ENCODE measurements at regions not wholly inside any gene's neighbourhood (a gene's known extent, or its start where the extent isn't known, plus 50 kb on each side); places are given as distances from the start of the nearest gene placed in this dataset.

GRCh38 chr22:48354096-48354495 lies 1473.6 kb downstream of the BRD1 start:
- Histone ChIP-seq H3K27me3 (replicated peaks; ENCODE audit: insufficient read depth, low read length) (no peaks in the 10 kb centered on the region), H3K4me2 (ENCODE audit: low read depth, low read length) (no peak overlapping the region), H3K9ac (ENCODE audit: low read length) (no peak overlapping the region), H3K4me1 (ENCODE audit: low read length) (peaks cover 18% of the 10 kb centered on the region), H3K4me3 (ENCODE audit: low read length) (no peak overlapping the region), H3K79me2 (ENCODE audit: low read length) (no peaks in the 10 kb centered on the region), H3K27ac (ENCODE audit: low read length) (no peak overlapping the region), H2AFZ (ENCODE audit: low read length) (no peak overlapping the region), H3K36me3 (replicated peaks; ENCODE audit: insufficient read depth, low read length) (no peaks in the 10 kb centered on the region), H3K9me2 (replicated peaks; ENCODE audit: insufficient read depth, low read length) (no peaks in the 10 kb centered on the region), H4K20me1 (ENCODE audit: insufficient read depth, low read length) (no peaks in the 10 kb centered on the region), H3K9me3 (replicated peaks; ENCODE audit: insufficient read depth, low read length) (no peaks in the 10 kb centered on the region), H3F3A (ENCODE audit: insufficient read depth, low read length) (no peaks in the 10 kb centered on the region)
- no peak for TF ChIP-seq EZH2 (optimal IDR thresholded peaks at IDR 0.05; ENCODE audit: low read depth, low read length)
- TF ChIP-seq, protein P1, sequence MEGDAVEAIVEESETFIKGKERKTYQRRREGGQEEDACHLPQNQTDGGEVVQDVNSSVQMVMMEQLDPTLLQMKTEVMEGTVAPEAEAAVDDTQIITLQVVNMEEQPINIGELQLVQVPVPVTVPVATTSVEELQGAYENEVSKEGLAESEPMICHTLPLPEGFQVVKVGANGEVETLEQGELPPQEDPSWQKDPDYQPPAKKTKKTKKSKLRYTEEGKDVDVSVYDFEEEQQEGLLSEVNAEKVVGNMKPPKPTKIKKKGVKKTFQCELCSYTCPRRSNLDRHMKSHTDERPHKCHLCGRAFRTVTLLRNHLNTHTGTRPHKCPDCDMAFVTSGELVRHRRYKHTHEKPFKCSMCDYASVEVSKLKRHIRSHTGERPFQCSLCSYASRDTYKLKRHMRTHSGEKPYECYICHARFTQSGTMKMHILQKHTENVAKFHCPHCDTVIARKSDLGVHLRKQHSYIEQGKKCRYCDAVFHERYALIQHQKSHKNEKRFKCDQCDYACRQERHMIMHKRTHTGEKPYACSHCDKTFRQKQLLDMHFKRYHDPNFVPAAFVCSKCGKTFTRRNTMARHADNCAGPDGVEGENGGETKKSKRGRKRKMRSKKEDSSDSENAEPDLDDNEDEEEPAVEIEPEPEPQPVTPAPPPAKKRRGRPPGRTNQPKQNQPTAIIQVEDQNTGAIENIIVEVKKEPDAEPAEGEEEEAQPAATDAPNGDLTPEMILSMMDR (IDR thresholded peaks at IDR 0.05; ENCODE audit: low read length) = no peak
- DNase-seq = no peak

DNA sequence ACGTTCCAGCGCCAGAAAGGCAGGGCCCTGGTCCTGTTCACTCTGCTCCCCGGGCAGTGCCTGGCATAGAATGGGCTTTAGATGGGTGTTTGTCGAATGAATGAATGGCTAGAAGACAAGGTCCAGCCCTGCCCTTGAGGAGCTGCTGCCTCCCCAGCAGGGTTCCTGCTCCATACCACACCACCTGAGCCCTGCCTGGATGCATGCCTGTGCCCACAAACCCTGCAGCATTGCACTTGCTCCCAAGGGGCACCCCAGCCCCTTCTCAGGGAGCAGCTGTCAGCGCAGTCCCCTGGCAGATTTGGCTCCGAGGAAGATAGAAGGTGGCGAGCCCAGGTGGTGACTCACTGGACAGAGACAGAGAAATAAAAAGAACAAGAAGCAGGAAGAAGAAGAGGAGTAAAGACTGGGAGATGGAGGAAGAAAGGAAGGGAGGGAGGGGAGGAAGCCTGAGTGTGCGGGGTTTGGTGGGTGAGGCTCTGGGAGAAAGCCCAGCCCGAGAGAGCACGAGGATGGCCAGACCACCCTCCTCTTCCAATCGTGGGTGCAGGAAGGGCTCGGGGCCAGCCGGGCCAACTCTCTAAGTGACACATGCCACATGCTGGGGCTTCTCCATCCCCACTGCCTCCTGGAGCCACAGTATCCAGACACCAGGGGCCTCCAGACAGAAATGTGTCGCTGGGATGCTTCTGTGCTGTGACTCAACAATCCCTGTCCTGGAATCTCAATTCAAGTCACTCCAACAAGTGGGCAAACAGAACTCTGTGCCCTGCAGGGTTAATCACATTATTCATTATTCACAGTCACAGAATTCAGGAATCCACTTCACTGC lies 1474.3 kb downstream of the BRD1 start:
- no peaks in the 10 kb centered on the region for H4K20me1 ChIP-seq (ENCODE audit: insufficient read depth, low read length)
- no peak overlapping the region for H3K27ac ChIP-seq (ENCODE audit: low read length)
- no peaks in the 10 kb centered on the region for H3F3A ChIP-seq (ENCODE audit: insufficient read depth, low read length)
- no peaks in the 10 kb centered on the region for H3K9me3 ChIP-seq (replicated peaks; ENCODE audit: insufficient read depth, low read length)
- TF ChIP-seq, protein P1 (IDR thresholded peaks at IDR 0.05; ENCODE audit: low read length) = no peak
- TF ChIP-seq EZH2 (optimal IDR thresholded peaks at IDR 0.05; ENCODE audit: low read depth, low read length) (no peak), EZH2phosphoT487 (IDR thresholded peaks at IDR 0.05; ENCODE audit: low read length) (no peak)
- no peaks in the 10 kb centered on the region for H3K36me3 ChIP-seq (replicated peaks; ENCODE audit: insufficient read depth, low read length)
- no peaks in the 10 kb centered on the region for H3K9me2 ChIP-seq (replicated peaks; ENCODE audit: insufficient read depth, low read length)
- no peak for DNase-seq
- H3K9ac ChIP-seq (ENCODE audit: low read length) = no peak overlapping the region
- H2AFZ ChIP-seq (ENCODE audit: low read length) = no peak overlapping the region
- H3K27me3 ChIP-seq (replicated peaks; ENCODE audit: insufficient read depth, low read length) = no peaks in the 10 kb centered on the region
- H3K4me2 ChIP-seq (ENCODE audit: low read depth, low read length) = no peak overlapping the region
- peaks cover 18% of the 10 kb centered on the region for H3K4me1 ChIP-seq (ENCODE audit: low read length)
- H3K79me2 ChIP-seq (ENCODE audit: low read length) = no peaks in the 10 kb centered on the region
- no peak overlapping the region for H3K4me3 ChIP-seq (ENCODE audit: low read length)

GRCh38 chr22:48352086-48352911 lies 1475.4 kb downstream of the BRD1 start:
- no peaks in the 10 kb centered on the region for H3K79me2 ChIP-seq (ENCODE audit: low read length)
- H4K20me1 ChIP-seq (ENCODE audit: insufficient read depth, low read length) = no peaks in the 10 kb centered on the region
- no peaks in the 10 kb centered on the region for H3K9me3 ChIP-seq (replicated peaks; ENCODE audit: insufficient read depth, low read length)
- peak overlapping the region; percentile 35 for H3K4me2 ChIP-seq (ENCODE audit: low read depth, low read length)
- no peaks in the 10 kb centered on the region for H3F3A ChIP-seq (ENCODE audit: insufficient read depth, low read length)
- TF ChIP-seq EZH2phosphoT487 (IDR thresholded peaks at IDR 0.05; ENCODE audit: low read length) (no peak), EZH2 (optimal IDR thresholded peaks at IDR 0.05; ENCODE audit: low read depth, low read length) (no peak)
- peaks cover 18% of the 10 kb centered on the region for H3K4me1 ChIP-seq (ENCODE audit: low read length)
- peak; percentile 70 for DNase-seq
- no peaks in the 10 kb centered on the region for H3K36me3 ChIP-seq (replicated peaks; ENCODE audit: insufficient read depth, low read length)
- H3K9me2 ChIP-seq (replicated peaks; ENCODE audit: insufficient read depth, low read length) = no peaks in the 10 kb centered on the region
- H3K27me3 ChIP-seq (replicated peaks; ENCODE audit: insufficient read depth, low read length) = no peaks in the 10 kb centered on the region
- no peak overlapping the region for H3K9ac ChIP-seq (ENCODE audit: low read length)
- H3K4me3 ChIP-seq (ENCODE audit: low read length) = no peak overlapping the region; the same call in 1 of the 2 replicates
- peak overlapping the region; percentile 36; the same call in 1 of the 2 replicates for H3K27ac ChIP-seq (ENCODE audit: low read length)
- peak overlapping the region; percentile 24 for H2AFZ ChIP-seq (ENCODE audit: low read length)

Measured in MM.1S (cell line).